ENCODE measurements at regions not wholly inside any gene's neighbourhood (a gene's known extent, or its start where the extent isn't known, plus 50 kb on each side); places are given as distances from the start of the nearest gene placed in this dataset.

DNA sequence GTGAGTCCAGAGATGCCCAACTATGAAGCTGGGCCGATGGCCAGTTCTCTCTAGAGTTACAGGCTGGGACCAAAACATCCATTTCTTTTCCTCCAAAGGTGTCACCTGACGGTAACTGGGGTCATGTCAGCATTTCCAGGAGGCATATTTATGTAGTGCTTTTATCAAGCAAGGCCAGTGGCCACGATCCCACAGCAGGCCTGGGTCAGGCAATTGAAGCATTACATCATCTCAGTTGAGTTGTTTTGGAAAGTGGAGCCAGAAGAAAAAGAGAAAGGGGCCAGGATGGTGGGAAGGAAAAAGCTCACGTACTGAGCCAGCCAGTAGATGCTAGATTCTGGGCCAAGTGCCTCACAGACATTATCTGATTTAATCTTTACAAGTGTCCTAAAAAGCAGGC lies 73.9 kb upstream of the BRINP1 start:
- Mint-ChIP-seq H3K4me1 (no peaks in the 10 kb centered on the region), H3K9me3 (no peaks in the 10 kb centered on the region), H3K27me3 (no peaks in the 10 kb centered on the region), H3K27ac (no peak overlapping the region), H3K36me3 (ENCODE audit: low read depth) (no peaks in the 10 kb centered on the region), H3K4me3 (no peak overlapping the region)
- TF ChIP-seq, protein P1, sequence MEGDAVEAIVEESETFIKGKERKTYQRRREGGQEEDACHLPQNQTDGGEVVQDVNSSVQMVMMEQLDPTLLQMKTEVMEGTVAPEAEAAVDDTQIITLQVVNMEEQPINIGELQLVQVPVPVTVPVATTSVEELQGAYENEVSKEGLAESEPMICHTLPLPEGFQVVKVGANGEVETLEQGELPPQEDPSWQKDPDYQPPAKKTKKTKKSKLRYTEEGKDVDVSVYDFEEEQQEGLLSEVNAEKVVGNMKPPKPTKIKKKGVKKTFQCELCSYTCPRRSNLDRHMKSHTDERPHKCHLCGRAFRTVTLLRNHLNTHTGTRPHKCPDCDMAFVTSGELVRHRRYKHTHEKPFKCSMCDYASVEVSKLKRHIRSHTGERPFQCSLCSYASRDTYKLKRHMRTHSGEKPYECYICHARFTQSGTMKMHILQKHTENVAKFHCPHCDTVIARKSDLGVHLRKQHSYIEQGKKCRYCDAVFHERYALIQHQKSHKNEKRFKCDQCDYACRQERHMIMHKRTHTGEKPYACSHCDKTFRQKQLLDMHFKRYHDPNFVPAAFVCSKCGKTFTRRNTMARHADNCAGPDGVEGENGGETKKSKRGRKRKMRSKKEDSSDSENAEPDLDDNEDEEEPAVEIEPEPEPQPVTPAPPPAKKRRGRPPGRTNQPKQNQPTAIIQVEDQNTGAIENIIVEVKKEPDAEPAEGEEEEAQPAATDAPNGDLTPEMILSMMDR (IDR thresholded peaks at IDR 0.05): no peak
- no peak for DNase-seq
- ChIA-PET CTCF (no interaction called here), POLR2A (no interaction called here)
- no peak for ATAC-seq (ENCODE audit: low read depth)
- intact Hi-C loops (cut with micrococcal nuclease): no loop called here

DNA sequence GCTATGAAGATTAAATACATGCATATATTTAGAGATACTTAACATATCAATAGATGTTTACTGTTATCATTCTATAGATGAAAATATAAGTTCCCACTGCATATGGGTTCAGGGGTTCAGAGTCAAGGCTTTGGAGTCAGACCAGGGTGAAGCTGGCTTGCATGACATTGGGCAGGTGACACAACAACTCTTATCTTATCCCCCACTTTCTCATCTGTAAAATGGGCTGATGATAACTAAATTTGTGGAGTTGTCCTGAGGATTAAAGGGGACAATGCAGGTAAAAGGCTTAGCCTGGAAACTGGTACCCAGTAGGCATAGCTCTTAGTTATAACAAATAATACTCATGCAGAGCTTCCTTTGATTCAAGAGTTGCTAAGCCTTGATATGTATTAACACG lies 72.6 kb upstream of the BRINP1 start:
- DNase-seq (no peak), ATAC-seq (ENCODE audit: low read depth) (no peak)
- intact Hi-C loops (cut with micrococcal nuclease): no loop called here
- TF ChIP-seq, protein P1 (IDR thresholded peaks at IDR 0.05): no peak
- Mint-ChIP-seq H3K27ac (no peak overlapping the region), H3K36me3 (ENCODE audit: low read depth) (no peaks in the 10 kb centered on the region), H3K4me3 (no peak overlapping the region), H3K9me3 (no peaks in the 10 kb centered on the region), H3K4me1 (no peaks in the 10 kb centered on the region), H3K27me3 (no peaks in the 10 kb centered on the region)
- ChIA-PET CTCF (no interaction called here), POLR2A (no interaction called here)

DNA sequence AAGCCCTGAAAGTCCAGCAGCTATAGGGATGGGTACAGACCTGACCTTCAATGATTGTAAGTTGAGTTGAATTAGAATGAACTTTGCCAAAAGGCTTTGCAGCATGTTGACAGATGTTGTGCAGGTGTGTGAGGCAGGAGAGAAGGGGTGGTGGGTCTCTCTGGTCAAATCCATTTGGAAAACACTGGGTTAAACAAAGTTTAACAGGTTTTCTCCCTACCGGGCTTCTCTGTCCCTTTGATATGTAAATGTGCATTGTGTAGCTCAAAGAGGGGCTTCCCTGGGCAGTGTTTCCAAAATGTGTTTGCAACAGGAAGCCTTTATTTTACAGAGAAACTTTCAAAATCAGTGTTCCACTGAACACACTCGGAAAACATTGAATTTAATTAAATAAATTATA lies 72.1 kb upstream of the BRINP1 start:
- no peak overlapping the region for H3K4me3 Mint-ChIP-seq
- intact Hi-C loops (cut with micrococcal nuclease): no loop called here
- no peaks in the 10 kb centered on the region for H3K4me1 Mint-ChIP-seq
- CTCF ChIA-PET: no interaction called here
- no peaks in the 10 kb centered on the region for H3K27me3 Mint-ChIP-seq
- H3K9me3 Mint-ChIP-seq: no peaks in the 10 kb centered on the region
- no peak for DNase-seq
- POLR2A ChIA-PET: no interaction called here
- ATAC-seq (ENCODE audit: low read depth): no peak
- TF ChIP-seq, protein P1 (IDR thresholded peaks at IDR 0.05): no peak
- no peak overlapping the region for H3K27ac Mint-ChIP-seq
- no peaks in the 10 kb centered on the region for H3K36me3 Mint-ChIP-seq (ENCODE audit: low read depth)

DNA sequence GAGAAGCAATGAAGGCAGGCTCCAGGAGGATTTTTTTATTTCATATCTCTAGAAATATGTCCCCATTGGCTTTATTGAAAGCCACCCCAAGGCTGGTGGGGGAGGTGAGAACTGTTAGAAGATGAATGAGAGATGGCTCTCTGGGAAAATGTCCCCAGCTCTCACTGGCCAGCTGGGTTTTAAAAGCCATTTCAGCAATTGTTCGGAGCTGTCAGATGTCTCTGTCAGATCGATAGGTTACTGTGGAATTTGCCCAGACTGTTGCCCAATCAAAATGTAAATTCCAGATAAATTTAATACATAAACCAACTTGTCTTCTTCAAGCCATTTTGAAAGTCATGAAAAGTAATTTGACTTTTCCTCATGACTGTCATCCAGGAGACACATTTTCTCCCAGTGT lies 67.0 kb upstream of the BRINP1 start:
- Mint-ChIP-seq H3K27me3 (no peaks in the 10 kb centered on the region), H3K36me3 (ENCODE audit: low read depth) (no peaks in the 10 kb centered on the region), H3K4me1 (no peaks in the 10 kb centered on the region), H3K27ac (no peak overlapping the region), H3K4me3 (no peak overlapping the region), H3K9me3 (peaks cover 1% of the 10 kb centered on the region)
- POLR2A ChIA-PET: no interaction called here
- DNase-seq (no peak), ATAC-seq (ENCODE audit: low read depth) (no peak)
- TF ChIP-seq, protein P1 (IDR thresholded peaks at IDR 0.05): no peak
- intact Hi-C loops (cut with micrococcal nuclease): no loop called here
- CTCF ChIA-PET: no interaction called here

DNA sequence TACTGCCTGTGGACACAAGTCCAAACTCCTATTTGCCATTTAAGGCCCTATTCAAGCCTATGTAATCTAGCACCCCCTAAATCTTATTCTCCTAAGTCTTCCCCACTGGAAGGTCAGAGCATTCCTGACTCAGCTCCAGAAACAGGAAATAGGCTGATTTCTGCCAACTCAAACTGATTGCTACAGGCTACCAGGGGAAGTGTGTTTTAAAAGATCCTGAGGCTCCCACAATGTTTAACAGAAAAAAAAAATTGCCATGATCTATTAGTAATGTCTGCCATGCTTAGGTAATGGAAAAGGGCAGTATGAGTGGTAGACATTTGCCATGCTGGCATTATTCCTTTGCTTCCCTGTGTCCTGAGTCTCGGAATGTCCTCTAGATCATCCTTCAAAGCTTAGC lies 65.8 kb upstream of the BRINP1 start:
- Mint-ChIP-seq H3K36me3 (ENCODE audit: low read depth) (no peaks in the 10 kb centered on the region), H3K9me3 (peaks cover 1% of the 10 kb centered on the region), H3K27ac (no peak overlapping the region), H3K4me3 (no peak overlapping the region), H3K4me1 (no peaks in the 10 kb centered on the region), H3K27me3 (no peaks in the 10 kb centered on the region)
- TF ChIP-seq, protein P1 (IDR thresholded peaks at IDR 0.05): no peak
- ATAC-seq (ENCODE audit: low read depth): no peak
- CTCF ChIA-PET: no interaction called here
- intact Hi-C loops (cut with micrococcal nuclease): no loop called here
- no peak for DNase-seq
- POLR2A ChIA-PET: no interaction called here

All from activated B cell treated with CpG ODN at 0.5 μM for 24 hours (primary cell).